Fibroblast of skin of left quadriceps (primary cell): ENCODE measurements at regions not wholly inside any gene's neighbourhood (a gene's known extent, or its start where the extent isn't known, plus 50 kb on each side); places are given as distances from the start of the nearest gene placed in this dataset.
"Not testable (repeated sequence)": the region's sequence is repeated elsewhere in the genome, so short reads cannot be mapped to it uniquely, and the experiment has no call there.

Experiments
- DNase-seq, 2 experiments: peaks; one replicate each; pipeline ENCODE4 v3.0.0-alpha.2; 2013; ENCODE audit warnings: low read depth in 2 of 2

- DNase-seq, result no peak
Measured at GRCh38 chr1:182227864-182228547, 163.6 kb downstream of the GLUL start.

GRCh38 chr1:182226618-182227017 lies 165.0 kb downstream of the GLUL start:
- no peak for DNase-seq

- not testable (repeated sequence) for DNase-seq
Measured at GRCh38 chr1:182225755-182226154, 164.2 kb upstream of the ZNF648 start.

- DNase-seq, result not testable (repeated sequence)
Measured at GRCh38 chr1:182221990-182222389, 160.5 kb upstream of the ZNF648 start.

- not testable (repeated sequence) for DNase-seq
Measured at GRCh38 chr1:182221367-182221766, 159.9 kb upstream of the ZNF648 start.

GRCh38 chr1:182217967-182218366 lies 156.5 kb upstream of the ZNF648 start:
- no peak for DNase-seq

- no peak for DNase-seq
Measured at GRCh38 chr1:182217071-182217470, 155.6 kb upstream of the ZNF648 start.

- DNase-seq, result peak; percentile 10 to 13
Measured at GRCh38 chr1:182215764-182216163, 154.3 kb upstream of the ZNF648 start.

- DNase-seq, result no peak
Measured at GRCh38 chr1:182213163-182213562, 151.7 kb upstream of the ZNF648 start.

GRCh38 chr1:182211386-182211785 lies 149.9 kb upstream of the ZNF648 start:
- DNase-seq, result no peak

- DNase-seq, result no peak
Measured at GRCh38 chr1:182210417-182210816, 148.9 kb upstream of the ZNF648 start.

- no peak for DNase-seq
Measured at GRCh38 chr1:182207300-182207699, 145.8 kb upstream of the ZNF648 start.

- no peak for DNase-seq
Measured at GRCh38 chr1:182206626-182207239, 145.2 kb upstream of the ZNF648 start.

- DNase-seq, result no peak
Measured at GRCh38 chr1:182205351-182206022, 144.0 kb upstream of the ZNF648 start.

GRCh38 chr1:182203191-182203875 lies 141.8 kb upstream of the ZNF648 start:
- no peak for DNase-seq

GRCh38 chr1:182201490-182201889 lies 140.0 kb upstream of the ZNF648 start:
- not testable (repeated sequence) for DNase-seq

GRCh38 chr1:182200025-182200812 lies 138.7 kb upstream of the ZNF648 start:
- no peak for DNase-seq

- DNase-seq, result no peak
Measured at GRCh38 chr1:182198006-182198605, 136.6 kb upstream of the ZNF648 start.

GRCh38 chr1:182196897-182197870 lies 135.7 kb upstream of the ZNF648 start:
- no peak for DNase-seq

GRCh38 chr1:182195733-182196132 lies 134.2 kb upstream of the ZNF648 start:
- DNase-seq, result no peak
